NCI-H460 (cell line): ENCODE measurements at regions not wholly inside any gene's neighbourhood (a gene's known extent, or its start where the extent isn't known, plus 50 kb on each side); places are given as distances from the start of the nearest gene placed in this dataset.

Experiments used
- DNase-seq: peaks from one replicate; pipeline ENCODE4 v3.0.0-alpha.2; 2016; ENCODE audit warnings: low read depth; ENCODE audit errors: extremely low read depth

GRCh38 chr2:129752176-129752575 lies 227.3 kb upstream of the RAB6C start:
- DNase-seq, result no peak

- no peak for DNase-seq
These were observed 226.8 kb upstream of the RAB6C start for GRCh38 chr2:129752686-129753085.

GRCh38 chr2:129753261-129753660 lies 226.2 kb upstream of the RAB6C start:
- DNase-seq, result no peak

GRCh38 chr2:129754421-129754820 lies 225.0 kb upstream of the RAB6C start:
- DNase-seq, result no peak

- DNase-seq, result no peak
These were observed 224.6 kb upstream of the RAB6C start for GRCh38 chr2:129754831-129755230.

- DNase-seq, result no peak
These were observed 223.7 kb upstream of the RAB6C start for GRCh38 chr2:129755786-129756185.

- no peak for DNase-seq
These were observed 223.2 kb upstream of the RAB6C start for GRCh38 chr2:129756276-129756675.

GRCh38 chr2:129757366-129757914 lies 222.0 kb upstream of the RAB6C start:
- DNase-seq, result no peak

GRCh38 chr2:129757915-129758783 lies 221.3 kb upstream of the RAB6C start:
- no peak for DNase-seq

- no peak for DNase-seq
These were observed 220.5 kb upstream of the RAB6C start for GRCh38 chr2:129758784-129759471.

GRCh38 chr2:129759472-129760010 lies 219.9 kb upstream of the RAB6C start:
- no peak for DNase-seq

GRCh38 chr2:129760669-129761068 lies 218.8 kb upstream of the RAB6C start:
- DNase-seq, result no peak

GRCh38 chr2:129761569-129762021 lies 217.9 kb upstream of the RAB6C start:
- no peak for DNase-seq

- DNase-seq, result no peak
These were observed 216.9 kb upstream of the RAB6C start for GRCh38 chr2:129762386-129763189.

GRCh38 chr2:129763190-129763846 lies 216.1 kb upstream of the RAB6C start:
- DNase-seq, result no peak

- DNase-seq, result no peak
These were observed 215.5 kb upstream of the RAB6C start for GRCh38 chr2:129763966-129764365.

GRCh38 chr2:129764376-129765325 lies 214.8 kb upstream of the RAB6C start:
- DNase-seq, result no peak

GRCh38 chr2:129765326-129765677 lies 214.2 kb upstream of the RAB6C start:
- no peak for DNase-seq
